ENCODE measurements at regions not wholly inside any gene's neighbourhood (a gene's known extent, or its start where the extent isn't known, plus 50 kb on each side); places are given as distances from the start of the nearest gene placed in this dataset.

GRCh38 chr4:155442267-155443105, 65.7 kb upstream of the MAP9 start:
- H3K27ac Mint-ChIP-seq = no peak overlapping the region
- H3K4me3 Mint-ChIP-seq = no peak overlapping the region
- TF ChIP-seq ZNF331 (CRISPR knock-in tag; IDR thresholded peaks at IDR 0.05; ENCODE audit: low read depth) = no peak
- TF ChIP-seq CTCF (conservative IDR thresholded peaks at IDR 0.05; ENCODE audit: low read depth in 2 of 2) = peak; percentile 94 to 100
- H3K27ac ChIP-seq (ENCODE audit: low read depth) = no peak overlapping the region
- ATAC-seq = peak; percentile 87
- no peaks in the 10 kb centered on the region for H3K4me1 ChIP-seq (ENCODE audit: insufficient read depth)
- no peak overlapping the region for H2AFZ ChIP-seq
- H3K9me3 Mint-ChIP-seq = no peaks in the 10 kb centered on the region
- H3K36me3 ChIP-seq (ENCODE audit: insufficient read depth) = no peaks in the 10 kb centered on the region
- no peaks in the 10 kb centered on the region for H3K36me3 Mint-ChIP-seq (ENCODE audit: low read depth)
- peaks cover 6% of the 10 kb centered on the region for H3K27me3 Mint-ChIP-seq (ENCODE audit: insufficient read depth, low read depth, poor library complexity)
- DNase-seq (ENCODE audit: low spot score) = peak; percentile 79
- peaks cover 9% of the 10 kb centered on the region for H3K27me3 ChIP-seq (ENCODE audit: insufficient read depth)
- H3K4me3 ChIP-seq = no peak overlapping the region
- H3K4me1 Mint-ChIP-seq = peaks cover 7% of the 10 kb centered on the region; the same call in 2 of the 3 replicates
- H4K20me1 ChIP-seq (replicated peaks; ENCODE audit: insufficient read depth) = no peaks in the 10 kb centered on the region
- H3K4me2 ChIP-seq = no peak overlapping the region
- no peaks in the 10 kb centered on the region for H3K79me2 ChIP-seq (replicated peaks; ENCODE audit: insufficient read depth)
- H3K9me2 ChIP-seq (ENCODE audit: insufficient read depth) = no peaks in the 10 kb centered on the region
- no peaks in the 10 kb centered on the region for H3F3A ChIP-seq (replicated peaks; ENCODE audit: low read depth)

GRCh38 chr4:155441475-155441874, 64.7 kb upstream of the MAP9 start:
- H3K4me3 ChIP-seq = no peak overlapping the region
- Mint-ChIP-seq H3K36me3 (ENCODE audit: low read depth) (no peaks in the 10 kb centered on the region), H3K9me3 (no peaks in the 10 kb centered on the region), H3K27ac (no peak overlapping the region), H3K4me1 (peaks cover 7% of the 10 kb centered on the region; the same call in 2 of the 3 replicates), H3K4me3 (no peak overlapping the region), H3K27me3 (ENCODE audit: insufficient read depth, low read depth, poor library complexity) (peaks cover 6% of the 10 kb centered on the region)
- H3K4me2 ChIP-seq = no peak overlapping the region
- no peaks in the 10 kb centered on the region for H3K4me1 ChIP-seq (ENCODE audit: insufficient read depth)
- no peak overlapping the region for H2AFZ ChIP-seq
- H3K27ac ChIP-seq (ENCODE audit: low read depth) = no peak overlapping the region
- no peaks in the 10 kb centered on the region for H3K79me2 ChIP-seq (replicated peaks; ENCODE audit: insufficient read depth)
- no peak for DNase-seq (ENCODE audit: low spot score)
- H4K20me1 ChIP-seq (replicated peaks; ENCODE audit: insufficient read depth) = no peaks in the 10 kb centered on the region
- H3F3A ChIP-seq (replicated peaks; ENCODE audit: low read depth) = no peaks in the 10 kb centered on the region
- H3K9me2 ChIP-seq (ENCODE audit: insufficient read depth) = no peaks in the 10 kb centered on the region
- peaks cover 9% of the 10 kb centered on the region for H3K27me3 ChIP-seq (ENCODE audit: insufficient read depth)
- ATAC-seq = no peak
- H3K36me3 ChIP-seq (ENCODE audit: insufficient read depth) = no peaks in the 10 kb centered on the region
- TF ChIP-seq STAT1 (IDR thresholded peaks at IDR 0.05; ENCODE audit: unreplicated experiment) (no peak), ETS1 (IDR thresholded peaks at IDR 0.05) (no peak), JUNB (IDR thresholded peaks at IDR 0.05; ENCODE audit: unreplicated experiment) (no peak), REST (IDR thresholded peaks at IDR 0.05; ENCODE audit: unreplicated experiment) (no peak), EZH2 (IDR thresholded peaks at IDR 0.05; ENCODE audit: low read depth, unreplicated experiment) (no peak), ZNF462 (CRISPR knock-in tag; IDR thresholded peaks at IDR 0.05) (no peak)

Data from GM23338 (cell line).